Endometrium (tissue), 2 donors: ENCODE measurements at regions not wholly inside any gene's neighbourhood (a gene's known extent, or its start where the extent isn't known, plus 50 kb on each side); places are given as distances from the start of the nearest gene placed in this dataset.

Experiments used
- FAIRE-seq: peaks from 2 replicates; lab custom pipeline; 2012; peaks lifted over from hg19 to GRCh38; lab: Jason Lieb, UNC
- donor health status: control.
- donor health status: control.

GRCh38 chr12:3990501-3991280, 117.5 kb upstream of the PARP11 start:
- FAIRE-seq: no peak

GRCh38 chr12:3989218-3989550, 116.0 kb upstream of the PARP11 start:
- no peak for FAIRE-seq

GRCh38 chr12:3988519-3989217, 115.5 kb upstream of the PARP11 start:
- no peak for FAIRE-seq

- FAIRE-seq: no peak
These were observed 114.4 kb upstream of the PARP11 start for GRCh38 chr12:3987571-3987970.

GRCh38 chr12:3980504-3981272, 107.5 kb upstream of the PARP11 start:
- no peak for FAIRE-seq

- no peak for FAIRE-seq
These were observed 104.4 kb upstream of the PARP11 start for GRCh38 chr12:3977621-3978020.

GRCh38 chr12:3976351-3976938, 103.2 kb upstream of the PARP11 start:
- no peak for FAIRE-seq

- FAIRE-seq: no peak
These were observed 102.5 kb upstream of the PARP11 start for GRCh38 chr12:3975652-3976051.

- no peak for FAIRE-seq
These were observed 101.7 kb upstream of the PARP11 start for GRCh38 chr12:3974883-3975282.

- no peak for FAIRE-seq
These were observed 100.9 kb upstream of the PARP11 start for GRCh38 chr12:3973973-3974644.

GRCh38 chr12:3973269-3973884, 100.2 kb upstream of the PARP11 start:
- no peak for FAIRE-seq

- no peak for FAIRE-seq
These were observed 99.4 kb upstream of the PARP11 start for GRCh38 chr12:3972576-3972975.

GRCh38 chr12:3968523-3968922, 95.3 kb upstream of the PARP11 start:
- no peak for FAIRE-seq

- no peak for FAIRE-seq
These were observed 94.5 kb upstream of the PARP11 start for GRCh38 chr12:3967556-3968160.

- FAIRE-seq: no peak
These were observed 93.2 kb upstream of the PARP11 start for GRCh38 chr12:3966376-3966775.

- FAIRE-seq: no peak
These were observed 91.8 kb upstream of the PARP11 start for GRCh38 chr12:3965046-3965445.

GRCh38 chr12:3964439-3964838, 91.2 kb upstream of the PARP11 start:
- FAIRE-seq: no peak

GRCh38 chr12:3962631-3963483, 89.7 kb upstream of the PARP11 start:
- FAIRE-seq: no peak

GRCh38 chr12:3961591-3961990, 88.4 kb upstream of the PARP11 start:
- no peak for FAIRE-seq
